Astrocyte (in vitro differentiated cells and primary cell): ENCODE measurements at regions not wholly inside any gene's neighbourhood (a gene's known extent, or its start where the extent isn't known, plus 50 kb on each side); places are given as distances from the start of the nearest gene placed in this dataset.

Experiments used
- EZH2 ChIP-seq: IDR thresholded peaks from 2 replicates; pipeline ENCODE4 v1.6.1; 2012; ENCODE audit warnings: mild to moderate bottlenecking, low read length, inconsistent platforms; ENCODE audit not compliant: insufficient read depth
- TF ChIP-seq, protein P1 (sequence below): IDR thresholded peaks from 2 replicates; pipeline ENCODE4 v1.5.1; 2011; ENCODE audit warnings: low read depth, mild to moderate bottlenecking, inconsistent platforms, low read length, moderate library complexity; ENCODE audit not compliant: insufficient read depth

- TF ChIP-seq, protein P1, sequence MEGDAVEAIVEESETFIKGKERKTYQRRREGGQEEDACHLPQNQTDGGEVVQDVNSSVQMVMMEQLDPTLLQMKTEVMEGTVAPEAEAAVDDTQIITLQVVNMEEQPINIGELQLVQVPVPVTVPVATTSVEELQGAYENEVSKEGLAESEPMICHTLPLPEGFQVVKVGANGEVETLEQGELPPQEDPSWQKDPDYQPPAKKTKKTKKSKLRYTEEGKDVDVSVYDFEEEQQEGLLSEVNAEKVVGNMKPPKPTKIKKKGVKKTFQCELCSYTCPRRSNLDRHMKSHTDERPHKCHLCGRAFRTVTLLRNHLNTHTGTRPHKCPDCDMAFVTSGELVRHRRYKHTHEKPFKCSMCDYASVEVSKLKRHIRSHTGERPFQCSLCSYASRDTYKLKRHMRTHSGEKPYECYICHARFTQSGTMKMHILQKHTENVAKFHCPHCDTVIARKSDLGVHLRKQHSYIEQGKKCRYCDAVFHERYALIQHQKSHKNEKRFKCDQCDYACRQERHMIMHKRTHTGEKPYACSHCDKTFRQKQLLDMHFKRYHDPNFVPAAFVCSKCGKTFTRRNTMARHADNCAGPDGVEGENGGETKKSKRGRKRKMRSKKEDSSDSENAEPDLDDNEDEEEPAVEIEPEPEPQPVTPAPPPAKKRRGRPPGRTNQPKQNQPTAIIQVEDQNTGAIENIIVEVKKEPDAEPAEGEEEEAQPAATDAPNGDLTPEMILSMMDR: no peak
- TF ChIP-seq EZH2: no peak
Observed at GRCh38 chr2:19759880-19760279, 141.9 kb downstream of the TTC32 start.
